Stimulated activated CD8-positive, alpha-beta memory T cell treated with anti-CD3 and anti-CD28 coated beads, Interleukin-15, amount 100 ng/mL, for 1 hour (primary cell): ENCODE measurements at regions not wholly inside any gene's neighbourhood (a gene's known extent, or its start where the extent isn't known, plus 50 kb on each side); places are given as distances from the start of the nearest gene placed in this dataset.

Experiments
- DNase-seq: peaks from one replicate; pipeline ENCODE4 v3.0.0-alpha.2; 2020; ENCODE audit warnings: low read depth

DNA sequence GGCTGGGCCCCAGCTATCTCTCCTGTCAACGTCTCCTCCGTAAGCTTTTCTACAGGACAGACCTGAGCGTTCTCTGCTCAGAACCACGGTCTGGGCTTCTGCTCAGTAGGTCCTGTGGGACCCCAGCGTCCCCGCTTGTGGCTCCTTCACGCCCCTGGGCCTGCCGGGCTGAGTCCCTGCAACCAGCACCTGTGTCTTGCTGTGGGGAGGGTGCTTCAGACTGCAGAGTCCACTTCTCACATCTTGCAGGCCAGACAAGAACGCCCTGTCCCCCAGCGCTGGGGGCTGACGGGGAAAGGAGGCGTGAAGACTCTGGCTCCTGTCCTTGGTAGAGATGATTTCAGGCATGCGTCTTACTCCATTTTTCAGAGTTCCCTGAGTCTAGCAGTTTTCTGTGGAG, 1480.8 kb downstream of the BRD1 start:
- DNase-seq: no peak

DNA sequence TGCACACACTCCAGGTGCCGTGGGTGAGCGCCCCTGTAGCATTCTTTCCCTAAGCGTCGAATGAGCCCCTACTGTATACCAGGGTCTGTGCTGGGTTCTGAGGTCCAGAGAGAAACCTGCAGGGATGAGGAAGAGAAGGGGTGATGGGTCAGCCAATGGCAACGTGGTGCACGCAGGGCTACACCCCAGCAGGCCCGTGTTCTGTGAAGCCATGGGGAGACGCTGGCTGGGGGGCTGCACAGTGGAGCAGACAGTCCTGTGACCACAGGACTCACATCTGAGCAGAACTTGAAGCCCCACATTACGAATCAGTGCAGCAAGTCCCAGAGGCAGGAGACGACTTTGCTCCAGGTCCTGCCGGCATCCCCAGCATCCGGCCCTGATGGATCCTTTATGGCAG, 1481.4 kb downstream of the BRD1 start:
- no peak for DNase-seq

DNA sequence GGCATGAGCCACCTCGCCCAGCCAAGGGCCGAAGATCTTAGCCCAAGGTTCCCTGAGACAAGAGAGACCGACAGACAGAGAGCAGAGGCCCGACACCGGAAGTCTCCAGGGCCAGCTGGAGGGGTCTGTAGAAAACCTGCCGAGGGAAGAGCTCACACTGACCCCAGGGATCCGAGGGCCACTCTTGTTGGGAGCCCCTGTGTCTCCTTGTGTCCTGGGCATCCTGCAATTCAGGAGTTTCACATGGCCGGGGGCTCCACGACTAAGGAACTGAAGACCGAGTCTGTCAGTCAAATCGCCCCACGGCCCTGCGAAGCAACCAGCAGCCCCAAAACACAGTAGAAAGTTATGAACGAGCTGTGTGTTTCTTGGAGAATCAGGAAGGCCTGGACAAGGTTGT, 1482.0 kb downstream of the BRD1 start:
- no peak for DNase-seq

DNA sequence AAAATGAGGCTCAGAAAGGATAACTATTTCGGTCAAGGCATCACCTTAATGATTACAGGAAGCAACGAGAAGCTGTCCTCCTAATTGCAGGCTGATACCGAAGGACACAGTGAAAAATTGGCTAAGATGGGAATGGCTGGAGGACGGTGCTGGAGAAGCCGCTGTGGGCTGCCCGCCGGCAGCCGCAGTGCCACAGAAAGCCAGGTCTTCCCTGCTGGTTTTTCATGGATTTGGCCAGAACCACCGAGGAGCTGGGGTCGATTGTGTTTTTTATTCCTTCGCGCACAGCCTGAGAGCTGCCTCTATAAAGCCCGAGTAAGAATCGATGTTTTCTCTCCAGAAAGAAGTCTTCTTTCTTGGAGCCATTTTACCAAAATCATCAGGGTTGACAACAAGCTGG, 1484.2 kb downstream of the BRD1 start:
- DNase-seq: no peak

DNA sequence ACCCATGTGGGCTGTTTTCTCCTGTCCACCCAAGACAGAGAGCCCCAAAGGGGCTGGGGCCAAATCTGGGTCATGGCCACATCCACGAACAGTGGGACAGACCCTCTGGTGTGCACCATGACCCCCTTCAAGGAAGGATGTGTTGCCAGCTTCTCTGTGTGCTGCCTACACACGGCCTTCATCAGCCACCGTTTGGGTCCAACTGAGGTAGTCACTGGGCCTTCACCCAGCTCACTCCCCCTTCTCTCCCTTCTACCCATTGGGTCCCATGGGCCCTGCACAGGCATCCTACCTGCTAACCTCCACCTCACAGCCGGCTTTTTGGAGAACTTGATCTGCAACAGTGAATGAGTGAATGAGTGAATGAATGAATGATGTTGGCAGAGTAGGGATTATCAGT, 1484.9 kb downstream of the BRD1 start:
- DNase-seq: no peak

DNA sequence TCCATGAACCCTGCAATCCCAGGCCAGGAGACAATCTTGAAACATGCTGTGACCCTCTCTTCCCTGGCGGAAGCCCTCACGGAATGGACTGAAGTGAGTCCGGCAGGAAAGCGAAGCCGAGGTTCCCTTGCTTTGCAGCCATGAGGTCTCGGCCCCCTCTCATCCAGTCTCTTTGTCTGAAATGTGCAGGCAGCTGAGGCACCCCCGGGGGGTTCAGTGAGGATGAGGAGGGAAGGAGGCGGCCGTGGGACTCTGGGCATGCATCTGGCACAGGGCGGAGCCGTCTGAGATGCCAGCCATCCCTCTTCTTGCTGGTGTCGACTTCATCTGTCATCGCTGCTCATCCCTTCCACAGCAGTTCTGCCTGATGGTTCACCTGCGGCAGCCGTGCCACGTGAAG, 1485.7 kb downstream of the BRD1 start:
- DNase-seq: no peak

DNA sequence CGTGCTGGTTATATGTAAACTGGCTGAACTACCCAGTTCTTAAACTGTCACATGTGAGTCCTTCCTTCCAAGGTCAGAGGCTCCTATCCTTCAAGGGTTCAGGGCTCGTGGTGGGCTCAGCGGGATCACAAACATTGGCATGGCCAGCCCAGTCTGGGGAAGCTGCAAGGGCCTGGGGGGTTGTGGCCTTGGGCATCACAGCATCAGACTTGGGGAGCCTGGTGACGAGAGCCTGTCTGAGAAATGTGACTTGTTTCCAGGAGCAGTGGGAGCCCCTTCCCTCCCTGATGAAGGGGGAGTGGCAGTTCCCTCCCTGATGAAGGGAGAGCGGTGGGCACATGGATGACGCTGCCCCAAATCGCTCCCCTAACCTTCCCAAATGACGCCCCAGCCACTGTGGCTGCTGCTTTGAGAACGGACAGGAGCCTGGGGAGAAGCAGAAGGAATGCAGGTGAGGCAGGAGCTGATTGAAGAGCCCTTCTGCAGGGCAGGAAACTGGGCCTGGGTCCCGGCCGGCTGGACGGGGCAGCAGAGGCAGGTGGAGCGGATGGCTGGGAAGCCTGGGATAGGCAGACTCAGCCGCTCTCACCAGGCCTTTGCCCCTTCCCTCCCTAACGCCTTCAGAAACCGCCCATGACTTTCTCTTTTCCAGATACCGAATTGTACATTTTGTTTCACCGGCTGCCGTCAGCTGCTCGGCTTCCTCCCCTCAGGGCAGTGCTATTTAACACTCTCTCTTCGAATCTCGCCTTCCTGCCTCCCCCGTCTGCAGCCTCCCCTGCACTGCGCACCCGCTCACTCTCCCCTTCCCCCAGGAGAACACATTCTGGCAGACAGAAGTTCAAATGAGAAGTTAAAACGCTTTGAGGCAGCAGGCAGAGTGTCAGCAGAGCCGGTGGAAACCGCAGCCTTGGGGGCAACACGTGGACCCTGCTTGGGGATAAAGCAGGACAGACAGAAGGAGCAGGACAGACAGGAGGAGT, 1486.7 kb downstream of the BRD1 start:
- DNase-seq: no peak

DNA sequence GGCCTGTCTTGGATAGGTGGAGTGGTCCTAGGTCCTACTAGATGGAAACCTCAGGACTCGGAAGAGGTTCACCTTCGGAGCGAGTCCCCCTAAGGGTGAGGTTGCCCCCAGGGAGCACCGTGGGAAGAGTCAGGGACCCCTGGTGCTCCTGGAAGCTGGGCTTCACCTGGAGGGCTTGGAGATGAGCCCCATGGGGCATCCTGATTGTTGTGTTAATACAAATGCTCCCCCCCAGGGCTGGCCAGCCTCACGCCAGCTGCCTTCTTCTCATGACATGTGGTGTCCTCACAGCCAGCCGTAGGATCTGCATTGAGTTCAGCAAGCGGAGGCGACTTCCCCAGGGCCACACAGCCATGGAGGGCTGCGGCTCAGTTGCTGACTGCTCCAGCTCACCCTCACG, 1487.5 kb downstream of the BRD1 start:
- DNase-seq: no peak

DNA sequence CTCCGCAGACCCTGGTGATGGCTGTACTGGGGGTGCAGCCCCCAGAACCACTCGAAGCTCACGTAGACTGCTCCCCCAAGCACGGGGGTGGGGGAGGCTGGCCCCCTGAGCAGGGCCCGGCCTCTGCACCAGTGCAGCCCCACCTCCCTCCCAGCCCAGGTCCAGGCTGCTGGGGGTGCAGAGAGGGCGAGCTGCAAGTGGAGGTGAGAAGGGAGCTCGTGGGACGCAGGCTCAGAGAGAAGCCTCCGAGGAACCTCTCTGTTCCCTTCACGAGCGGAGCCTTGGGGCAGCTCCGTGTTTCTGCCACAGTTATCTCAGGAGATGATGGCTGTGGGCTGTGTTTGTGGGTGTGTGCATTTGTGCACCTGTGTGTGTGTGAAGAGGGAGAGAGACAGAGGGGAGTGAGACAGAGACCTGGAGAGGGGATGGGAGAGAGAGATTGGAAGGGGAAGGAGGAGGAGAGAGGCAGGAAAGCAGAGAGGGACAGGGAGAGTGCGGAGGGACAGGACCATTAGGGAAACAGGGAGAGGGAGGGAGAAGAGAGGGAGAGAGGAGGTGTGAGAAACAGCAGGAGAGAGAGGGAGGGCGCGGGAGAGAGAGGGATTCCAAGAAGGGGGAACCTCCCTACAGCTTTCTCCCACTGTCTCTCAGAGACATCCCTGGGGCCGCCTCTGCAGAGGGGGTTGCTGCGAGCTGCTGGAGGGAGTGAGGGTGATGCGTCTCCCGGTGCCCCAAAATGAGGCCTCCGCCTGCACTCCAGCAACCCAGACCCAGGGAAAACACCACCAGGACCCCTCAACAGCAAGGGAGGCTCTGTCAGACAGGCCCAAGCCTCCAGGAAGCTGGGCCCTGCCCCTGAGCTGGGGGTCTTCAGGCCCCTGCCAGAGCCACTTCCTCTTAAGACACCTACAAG, 1488.6 kb downstream of the BRD1 start:
- no peak for DNase-seq

DNA sequence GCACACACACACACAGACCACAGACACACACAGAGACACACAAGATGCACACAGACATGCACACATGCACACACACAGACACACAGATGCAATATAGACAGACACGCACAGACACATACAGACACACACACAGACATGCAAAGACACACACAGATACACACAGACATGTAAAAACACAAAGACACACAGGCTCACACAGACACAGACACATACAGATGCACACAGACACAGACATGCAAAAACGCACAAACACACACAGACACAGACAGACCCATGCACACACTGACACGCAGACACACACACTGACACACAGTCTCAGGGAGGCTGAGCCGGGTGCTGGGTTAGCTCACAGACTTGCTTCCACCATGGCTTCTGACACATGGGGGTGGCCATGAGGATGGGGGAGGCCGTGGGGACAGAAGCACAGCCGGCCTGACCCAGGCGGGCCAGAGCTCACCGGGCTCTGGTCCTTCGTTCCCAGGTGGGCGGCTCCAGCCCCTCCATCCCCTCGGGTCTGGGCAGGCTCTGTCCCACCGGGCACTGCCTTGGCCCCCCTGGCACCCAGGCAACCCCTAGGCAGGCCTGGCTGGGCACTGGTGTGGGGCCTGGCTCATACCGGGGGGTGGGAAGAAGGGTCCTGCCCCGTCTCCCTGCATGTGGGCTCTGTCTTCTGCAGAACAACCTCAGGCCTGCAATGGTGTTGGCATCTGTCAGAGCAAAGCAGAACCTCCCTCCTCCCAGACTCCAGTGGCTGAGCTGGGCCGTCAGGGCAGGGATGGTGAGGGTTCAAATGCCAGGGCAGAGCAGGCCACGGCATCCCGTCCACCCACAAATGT, 1489.5 kb downstream of the BRD1 start:
- no peak for DNase-seq

DNA sequence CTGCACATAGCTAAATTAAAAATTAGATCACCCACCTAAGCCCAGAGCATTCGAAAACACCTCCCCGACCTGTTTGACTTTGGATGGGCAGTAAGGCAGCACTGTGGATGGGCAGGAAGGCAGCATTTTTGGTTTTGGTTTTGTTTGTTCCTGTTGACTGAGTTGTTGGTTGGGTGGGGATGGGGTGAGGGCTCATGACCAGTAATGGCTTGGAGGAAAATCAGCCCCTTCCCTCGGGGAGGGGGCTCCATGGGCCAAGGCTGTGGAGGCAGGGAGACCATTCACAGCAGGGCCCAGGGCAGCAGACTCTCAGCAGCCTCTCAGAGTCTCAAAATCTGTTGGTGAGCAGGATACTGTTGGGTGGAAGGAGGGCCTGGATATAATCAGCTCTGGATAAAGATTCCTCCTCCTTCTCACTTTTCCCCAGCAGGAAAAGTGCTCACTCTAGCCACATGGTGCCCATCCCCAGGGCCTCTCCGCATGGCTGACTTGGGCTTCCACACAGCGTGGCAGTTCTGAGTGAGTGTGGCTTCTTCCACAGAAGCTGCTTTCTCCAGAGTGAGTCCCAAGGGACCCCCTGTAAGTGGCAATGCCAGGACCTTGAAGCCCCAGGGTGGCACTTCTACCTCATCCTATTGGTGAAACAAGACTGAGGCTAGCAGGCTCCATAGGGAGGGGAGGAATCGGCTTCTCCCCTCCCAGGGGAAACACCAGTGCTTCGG, 1491.2 kb downstream of the BRD1 start:
- DNase-seq: no peak

DNA sequence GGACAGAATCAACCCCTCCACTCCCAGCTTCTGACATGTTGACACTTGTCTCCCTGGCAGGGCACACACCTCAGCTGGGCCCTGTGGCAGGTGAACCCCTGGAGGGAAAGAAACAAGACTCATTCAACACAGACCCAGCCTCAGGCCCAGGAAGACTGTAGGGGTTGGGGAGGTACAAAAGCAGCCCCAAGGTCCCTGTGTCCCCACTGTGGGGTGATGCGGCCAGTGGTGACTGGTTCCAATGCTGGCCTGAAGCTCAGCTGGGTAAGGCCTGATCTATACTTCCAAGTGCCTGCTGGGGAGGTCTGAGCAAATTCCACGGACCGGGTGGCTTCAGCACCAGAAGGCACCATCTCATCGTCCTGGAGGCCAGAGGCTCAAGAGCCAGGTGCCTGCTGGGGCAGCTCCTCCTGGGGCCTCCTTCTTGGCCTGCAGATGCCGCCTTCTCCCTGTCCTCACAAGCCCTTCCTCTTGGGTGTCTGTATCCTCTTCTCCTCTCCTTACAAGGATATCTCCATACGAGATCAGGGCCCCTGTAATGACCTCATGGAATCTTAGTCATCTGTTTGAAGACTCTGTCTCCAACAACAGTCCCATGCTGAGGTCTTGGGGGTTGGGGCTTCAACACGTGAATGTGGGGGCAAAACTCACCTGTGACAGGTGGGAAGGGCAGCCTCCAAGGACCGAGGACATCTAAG, 1492.1 kb downstream of the BRD1 start:
- no peak for DNase-seq

DNA sequence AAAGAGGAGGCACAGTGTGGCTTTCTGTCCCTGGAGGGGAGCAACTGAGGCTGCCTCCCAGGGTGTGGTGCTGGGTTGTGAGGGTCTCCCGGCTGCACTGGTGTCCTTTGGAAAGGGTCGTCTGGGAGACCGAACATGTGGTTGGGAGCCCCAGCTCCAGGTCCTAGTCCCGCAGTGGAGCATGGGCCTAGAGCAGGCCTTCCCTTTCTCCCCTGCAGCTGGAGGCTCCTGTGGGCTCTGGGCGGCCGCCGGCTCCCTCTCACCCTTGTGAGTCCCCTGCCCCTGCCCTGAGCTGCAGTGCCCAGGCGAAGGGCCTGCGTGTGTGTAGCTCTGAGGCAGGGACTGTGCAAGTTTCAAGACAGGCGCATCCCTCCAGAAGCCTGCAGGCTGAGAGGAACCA, 1492.7 kb downstream of the BRD1 start:
- no peak for DNase-seq

DNA sequence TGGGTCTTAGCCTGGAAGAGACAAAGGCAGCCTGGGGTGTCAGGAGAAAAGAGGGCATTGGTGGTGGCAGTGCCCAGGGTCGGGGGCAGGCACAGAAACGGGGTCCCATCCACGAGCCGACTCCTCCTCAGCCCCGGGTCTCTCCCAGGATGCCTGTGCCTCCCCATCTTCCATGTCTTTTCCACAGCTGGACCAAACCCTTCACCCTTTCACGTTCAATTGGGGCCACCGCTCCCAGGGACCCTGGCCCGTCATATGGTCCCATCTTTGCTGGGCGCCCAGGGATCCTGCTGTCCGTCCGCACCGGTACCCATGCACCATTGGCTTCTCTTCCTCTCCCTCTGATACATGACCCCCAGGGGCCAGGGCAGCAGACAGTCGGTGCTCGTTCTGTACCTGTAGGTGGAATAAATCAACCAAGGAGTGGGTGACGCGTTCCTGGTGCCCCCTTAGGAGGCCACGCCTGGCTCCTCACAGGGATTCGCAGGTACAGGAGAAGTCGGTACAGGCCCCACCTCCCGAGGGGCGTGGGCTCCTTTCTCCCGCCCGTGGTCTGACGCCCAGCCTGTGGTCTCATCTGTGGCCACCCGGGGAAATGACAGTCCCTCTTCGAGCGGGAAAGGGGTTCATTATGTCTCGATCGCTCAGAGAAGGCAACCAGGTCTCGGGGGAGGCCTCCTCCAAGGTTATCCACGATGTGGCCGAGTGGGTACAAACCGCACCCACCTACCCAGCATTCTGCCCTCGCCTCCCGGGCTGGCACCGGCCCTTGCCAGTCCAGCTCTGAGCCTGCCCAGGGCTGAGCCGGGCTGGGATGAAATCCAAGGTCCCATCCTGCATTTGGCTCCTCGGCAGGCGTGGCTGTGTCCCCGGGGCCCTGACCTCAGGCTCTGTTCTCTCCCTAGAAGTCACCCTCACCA, 1493.6 kb downstream of the BRD1 start:
- no peak for DNase-seq

DNA sequence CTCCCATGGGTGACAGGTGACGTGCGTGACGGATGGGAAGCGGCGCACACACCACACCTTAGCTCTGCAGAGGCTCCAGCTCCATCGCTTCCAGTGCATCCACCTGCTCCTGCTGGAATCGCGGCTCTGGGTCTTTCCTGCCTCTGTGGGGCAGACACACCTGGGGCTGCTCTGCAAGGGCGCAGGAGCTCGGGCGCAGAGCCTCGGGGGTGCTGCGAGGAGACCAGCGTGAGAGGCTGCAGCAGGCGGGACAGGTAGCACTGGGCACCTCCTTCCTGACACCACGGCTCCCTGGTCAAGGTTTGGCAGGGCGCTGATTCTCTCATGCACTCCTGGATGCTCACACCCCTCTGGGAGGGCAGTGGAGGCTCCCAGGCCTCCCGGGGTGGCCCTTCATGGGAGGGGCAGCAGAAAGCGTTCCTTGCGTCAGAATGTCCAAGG, 1494.3 kb downstream of the BRD1 start:
- no peak for DNase-seq

DNA sequence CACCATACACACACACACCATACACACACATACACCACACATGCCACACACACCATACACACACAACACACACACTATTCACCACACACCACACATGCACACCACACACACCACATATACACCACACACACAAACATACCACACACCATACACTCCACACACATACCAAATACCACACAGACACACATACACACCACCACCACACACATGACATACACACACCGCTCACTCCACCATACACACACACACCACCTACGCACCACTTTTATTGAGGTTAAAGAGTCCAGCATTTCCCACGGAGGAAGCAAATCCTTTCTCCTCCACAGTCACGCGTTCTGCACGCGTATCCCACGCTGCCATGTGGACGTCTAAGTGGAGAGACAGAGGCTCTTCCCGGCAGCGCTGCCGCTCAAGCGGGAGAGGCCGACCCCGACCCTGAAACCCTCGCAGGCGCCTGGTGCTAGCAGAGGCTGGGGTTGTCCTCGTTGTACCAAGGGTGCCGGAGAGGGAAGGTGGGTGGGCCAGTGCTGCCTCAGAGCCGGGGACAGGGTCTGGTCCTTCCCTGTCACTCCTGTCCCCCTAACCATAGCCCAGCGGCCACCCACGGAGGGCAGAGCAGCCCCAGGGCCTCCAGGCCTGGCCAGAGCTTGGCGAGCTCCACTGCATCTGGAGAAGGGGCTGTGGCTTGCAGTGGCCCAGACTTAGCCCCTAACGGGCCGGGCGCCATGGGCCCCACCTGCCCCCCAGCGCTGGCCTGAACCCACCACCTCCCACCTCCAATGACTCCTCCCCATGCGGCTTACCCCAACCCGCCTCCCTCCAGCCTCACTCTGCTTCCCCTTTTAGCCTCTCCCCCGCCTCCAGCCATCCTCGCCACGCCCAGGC, 1495.0 kb downstream of the BRD1 start:
- DNase-seq: no peak

DNA sequence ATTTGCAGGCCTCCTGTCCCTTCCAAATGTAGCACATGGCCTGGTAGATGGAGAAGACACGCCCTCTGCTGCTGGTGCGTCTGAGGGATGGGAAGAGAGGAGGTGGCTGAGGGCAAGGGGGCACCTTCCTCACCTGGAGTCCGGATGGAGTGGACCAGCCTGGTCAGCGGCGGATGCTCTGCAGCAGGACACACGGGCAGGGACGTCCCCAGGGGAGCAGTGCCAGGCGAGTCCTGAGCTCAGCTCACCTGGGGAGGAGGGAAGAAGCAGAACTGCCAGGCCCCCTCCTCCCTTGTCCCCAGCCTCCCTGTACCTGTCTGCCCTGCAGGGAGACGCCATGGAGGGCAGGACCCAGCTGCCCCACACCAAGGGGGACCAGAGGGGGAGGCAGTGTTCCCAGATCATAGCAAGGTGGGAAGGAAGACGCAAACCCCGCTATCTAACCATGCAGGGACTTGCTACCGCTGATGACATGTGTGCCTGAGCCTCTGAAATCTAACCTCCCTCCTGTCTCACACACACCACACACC, 1495.9 kb downstream of the BRD1 start:
- no peak for DNase-seq

DNA sequence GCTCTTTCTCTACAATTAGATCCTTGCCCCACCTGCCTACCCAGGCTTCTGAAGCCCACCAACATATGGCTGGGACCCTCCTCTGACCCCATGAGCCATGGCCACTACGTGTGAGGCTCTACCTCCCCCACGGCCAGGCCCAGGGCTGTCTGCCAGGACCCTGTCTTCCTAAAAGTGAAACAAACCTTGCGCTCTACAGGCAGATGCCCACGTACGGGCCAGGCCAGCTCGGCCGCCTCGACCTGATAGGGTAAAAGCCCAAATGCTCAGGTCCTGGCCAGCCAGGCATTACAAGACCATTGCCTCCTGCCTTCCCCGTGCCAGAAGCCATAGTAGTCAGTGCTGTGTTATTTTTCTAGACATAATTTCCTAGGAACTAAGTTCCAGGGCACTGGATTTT, 1496.4 kb downstream of the BRD1 start:
- no peak for DNase-seq
